Naive B cell (primary cell): ENCODE measurements at regions not wholly inside any gene's neighbourhood (a gene's known extent, or its start where the extent isn't known, plus 50 kb on each side); places are given as distances from the start of the nearest gene placed in this dataset.

Experiments used
- ATAC-seq, 2 donors: fragments of 150-1000 bp; cut with Tn5 transposase; 2 replicates each; pipeline ENCODE4 v1.10.0; 2021; ENCODE audit warnings: low read depth in 2 of 2, mild to moderate bottlenecking in 2 of 2, moderate library complexity in 2 of 2
- DNase-seq: peaks from one replicate; pipeline ENCODE4 v3.0.0; 2022
- H3K27ac Mint-ChIP-seq, 6 donors: one replicate each; pipeline ENCODE4 v1.8.0; 2020 to 2022; ENCODE audit warnings: mild to moderate bottlenecking in 6 of 6, mixed read lengths in 6 of 6, moderate library complexity in 5 of 6, inconsistent platforms in 2 of 6
- H3K27me3 Mint-ChIP-seq, 3 donors: one replicate each; pipeline ENCODE4 v1.8.0; 2021 to 2022; ENCODE audit warnings: mixed read lengths in 3 of 3, mild to moderate bottlenecking in 1 of 3
- H3K36me3 Mint-ChIP-seq, 2 donors: one replicate each; pipeline ENCODE4 v1.8.0; 2020 to 2022; ENCODE audit warnings: mixed read lengths in 2 of 2, inconsistent platforms in 1 of 2, mild to moderate bottlenecking in 1 of 2
- H3K4me1 Mint-ChIP-seq, 3 donors: one replicate each; pipeline ENCODE4 v1.8.0; 2020 to 2022; ENCODE audit warnings: mixed read lengths in 3 of 3, inconsistent platforms in 1 of 3, mild to moderate bottlenecking in 1 of 3, moderate library complexity in 1 of 3
- H3K4me3 Mint-ChIP-seq, 8 donors: one replicate each; pipeline ENCODE4 v1.8.0; 2020 to 2022; ENCODE audit warnings: mild to moderate bottlenecking in 8 of 8, mixed read lengths in 8 of 8, moderate library complexity in 8 of 8, inconsistent platforms in 2 of 8
- H3K9me3 Mint-ChIP-seq, 7 donors: one replicate each; pipeline ENCODE4 v1.8.0; 2020 to 2022; ENCODE audit warnings: mixed read lengths in 7 of 7, mild to moderate bottlenecking in 5 of 7, inconsistent platforms in 2 of 7, moderate library complexity in 1 of 7

DNA sequence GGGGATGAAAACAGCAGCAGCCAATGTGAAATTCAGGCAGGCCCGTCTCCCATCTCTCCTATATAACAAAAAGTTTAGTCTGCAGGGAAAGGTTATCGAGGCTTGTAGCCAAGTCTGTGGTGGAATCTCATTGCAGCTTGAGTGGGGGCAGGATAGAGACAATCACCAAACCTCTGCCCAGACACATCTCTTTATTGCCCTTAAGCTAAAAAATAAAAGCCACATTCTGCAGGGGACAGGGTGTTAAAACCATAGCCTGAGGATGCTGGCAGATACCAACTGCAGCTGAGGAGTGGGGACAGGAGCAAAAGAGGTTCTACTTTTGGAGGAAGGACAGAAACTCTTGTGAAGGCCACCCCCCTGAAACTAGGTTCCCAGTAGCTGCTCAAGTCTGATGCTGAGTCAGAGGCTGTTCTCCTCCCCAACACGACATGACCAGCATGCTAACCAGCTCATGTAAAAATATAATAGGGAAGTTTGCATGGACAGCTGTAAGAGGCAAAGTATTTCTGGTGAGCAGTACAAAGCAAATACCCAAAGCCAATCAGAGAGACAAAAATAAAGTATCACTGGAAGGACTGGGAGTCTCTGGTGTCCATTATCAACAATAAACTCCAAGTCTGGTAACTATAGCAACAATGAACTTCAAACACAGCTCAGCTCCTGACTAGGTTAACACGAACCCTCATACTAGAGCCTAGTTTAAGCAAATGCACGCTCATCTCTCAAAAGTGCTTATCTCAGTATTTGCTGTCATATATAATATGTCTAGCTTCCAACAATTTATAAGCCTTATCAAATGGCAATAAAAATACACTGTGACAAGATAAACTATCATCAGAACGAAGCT, 362.2 kb upstream of the SLCO3A1 start:
- H3K36me3 Mint-ChIP-seq = no peaks in the 10 kb centered on the region
- no peak overlapping the region for H3K27ac Mint-ChIP-seq
- no peaks in the 10 kb centered on the region for H3K4me1 Mint-ChIP-seq
- peaks cover 6 to 11% (median 11%) of the 10 kb centered on the region in 3 donors for H3K27me3 Mint-ChIP-seq
- DNase-seq = no peak
- H3K4me3 Mint-ChIP-seq = no peak overlapping the region
- H3K9me3 Mint-ChIP-seq = peaks cover 0 to 5% (median 0%) of the 10 kb centered on the region in 7 donors
- ATAC-seq = no peak

DNA sequence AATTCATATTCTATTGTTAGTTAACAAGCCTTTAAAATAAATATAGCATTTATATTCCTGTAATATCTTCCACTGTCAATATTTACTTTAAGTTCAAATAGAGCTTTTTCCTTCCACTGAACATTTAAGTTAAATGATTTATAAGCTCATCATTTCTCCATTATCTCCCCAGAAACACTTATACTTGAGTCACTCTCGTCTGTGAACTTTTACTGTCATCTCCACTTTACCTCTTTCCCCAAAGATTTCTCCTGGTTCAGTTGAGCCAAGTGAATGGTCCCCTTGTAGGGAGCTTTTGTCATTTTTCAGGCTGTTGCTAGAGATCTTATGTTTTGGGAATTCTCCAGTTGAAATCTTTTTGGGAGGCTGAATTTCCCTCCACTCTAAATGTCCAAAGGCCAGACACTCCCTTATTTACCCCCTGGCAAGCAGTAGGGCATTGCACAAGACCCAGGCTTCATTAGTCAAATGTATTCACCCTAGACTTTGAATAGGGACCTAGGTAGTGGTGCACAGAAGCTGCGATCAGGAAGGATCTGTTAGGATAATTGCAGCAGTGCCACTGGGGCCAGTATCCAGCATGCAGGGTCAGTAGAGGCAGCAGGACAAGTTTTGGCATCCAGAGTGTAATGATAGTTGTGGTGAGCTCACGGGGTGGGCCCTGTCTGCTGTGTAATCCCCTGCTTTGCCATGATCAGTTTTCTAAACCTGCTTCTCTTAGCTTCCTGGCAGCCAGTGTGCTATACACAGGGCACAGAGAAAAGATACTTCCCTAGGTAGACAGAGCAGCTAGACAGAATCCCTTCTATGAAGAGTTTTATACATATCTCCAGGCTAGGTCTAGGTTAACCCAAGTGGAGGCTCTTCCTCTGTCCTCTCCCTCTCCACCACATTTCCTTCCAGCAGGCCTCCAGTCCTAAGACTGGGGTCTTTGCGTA, 356.5 kb upstream of the SLCO3A1 start:
- no peaks in the 10 kb centered on the region for H3K4me1 Mint-ChIP-seq
- no peaks in the 10 kb centered on the region for H3K9me3 Mint-ChIP-seq
- peaks cover 8 to 13% (median 10%) of the 10 kb centered on the region in 3 donors for H3K27me3 Mint-ChIP-seq
- DNase-seq = no peak
- H3K4me3 Mint-ChIP-seq = no peak overlapping the region
- ATAC-seq = no peak
- no peak overlapping the region for H3K27ac Mint-ChIP-seq
- no peaks in the 10 kb centered on the region for H3K36me3 Mint-ChIP-seq

GRCh38 chr15:91498046-91498748, 355.3 kb upstream of the SLCO3A1 start:
- no peak overlapping the region for H3K4me3 Mint-ChIP-seq
- DNase-seq = no peak
- no peak overlapping the region for H3K27ac Mint-ChIP-seq
- H3K4me1 Mint-ChIP-seq = no peaks in the 10 kb centered on the region
- ATAC-seq = no peak
- peaks cover 8 to 13% (median 10%) of the 10 kb centered on the region in 3 donors for H3K27me3 Mint-ChIP-seq
- H3K9me3 Mint-ChIP-seq = peaks cover 0 to 4% (median 0%) of the 10 kb centered on the region in 7 donors
- no peaks in the 10 kb centered on the region for H3K36me3 Mint-ChIP-seq

- Mint-ChIP-seq H3K27ac (no peak overlapping the region), H3K4me3 (no peak overlapping the region), H3K9me3 (peaks cover 0 to 4% (median 0%) of the 10 kb centered on the region in 7 donors), H3K36me3 (no peaks in the 10 kb centered on the region), H3K27me3 (peaks cover 8 to 13% (median 10%) of the 10 kb centered on the region in 3 donors), H3K4me1 (no peaks in the 10 kb centered on the region)
- DNase-seq = no peak
- no peak for ATAC-seq
Measured at GRCh38 chr15:91498749-91499062, 354.8 kb upstream of the SLCO3A1 start.

- H3K9me3 Mint-ChIP-seq = peaks cover 0 to 5% (median 0%) of the 10 kb centered on the region in 7 donors
- H3K4me1 Mint-ChIP-seq = no peaks in the 10 kb centered on the region
- H3K27me3 Mint-ChIP-seq = peaks cover 8 to 13% (median 10%) of the 10 kb centered on the region in 3 donors
- DNase-seq (no peak), ATAC-seq (no peak)
- H3K4me3 Mint-ChIP-seq = no peak overlapping the region
- H3K27ac Mint-ChIP-seq = no peak overlapping the region
- H3K36me3 Mint-ChIP-seq = no peaks in the 10 kb centered on the region
Measured at GRCh38 chr15:91499774-91500383, 353.6 kb upstream of the SLCO3A1 start.

DNA sequence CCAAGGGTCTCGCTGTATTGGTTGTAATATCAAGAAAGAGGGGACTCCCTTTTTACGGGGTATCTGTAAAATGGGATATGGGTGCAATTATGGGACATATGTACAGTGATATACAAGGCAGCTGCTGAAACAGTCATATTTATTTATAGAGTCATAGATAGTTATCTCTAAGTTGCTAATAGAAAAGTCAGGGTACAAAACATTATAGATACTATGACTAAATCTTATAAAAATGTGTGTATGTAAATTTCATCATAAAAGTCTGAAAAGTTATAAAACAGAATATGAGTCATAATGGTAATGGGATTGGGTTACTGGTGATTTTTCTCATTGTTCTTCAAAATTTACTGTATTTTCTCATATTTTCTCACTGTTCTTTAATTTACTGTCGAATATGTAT, 344.9 kb upstream of the SLCO3A1 start:
- Mint-ChIP-seq H3K27me3 (peaks cover 0 to 5% (median 0%) of the 10 kb centered on the region in 3 donors), H3K36me3 (no peaks in the 10 kb centered on the region), H3K4me3 (no peak overlapping the region), H3K9me3 (peaks cover 0 to 8% (median 1%) of the 10 kb centered on the region in 7 donors), H3K4me1 (no peaks in the 10 kb centered on the region), H3K27ac (no peak overlapping the region)
- DNase-seq (no peak), ATAC-seq (no peak)

- Mint-ChIP-seq H3K9me3 (peaks cover 0 to 13% (median 0%) of the 10 kb centered on the region in 7 donors), H3K27me3 (peaks cover 0 to 4% (median 0%) of the 10 kb centered on the region in 3 donors), H3K36me3 (no peaks in the 10 kb centered on the region), H3K4me1 (no peaks in the 10 kb centered on the region), H3K4me3 (peak overlapping the region in 1 of 8 donors; percentile 69), H3K27ac (no peak overlapping the region)
- ATAC-seq = no peak
- no peak for DNase-seq
Measured at GRCh38 chr15:91514147-91514546, 339.4 kb upstream of the SLCO3A1 start.

- ATAC-seq = no peak
- no peaks in the 10 kb centered on the region for H3K36me3 Mint-ChIP-seq
- H3K4me3 Mint-ChIP-seq = no peak overlapping the region
- no peak overlapping the region for H3K27ac Mint-ChIP-seq
- peaks cover 0 to 8% (median 0%) of the 10 kb centered on the region in 7 donors for H3K9me3 Mint-ChIP-seq
- no peaks in the 10 kb centered on the region for H3K4me1 Mint-ChIP-seq
- DNase-seq = no peak
- no peaks in the 10 kb centered on the region for H3K27me3 Mint-ChIP-seq
Measured at GRCh38 chr15:91515188-91515754, 338.2 kb upstream of the SLCO3A1 start.

DNA sequence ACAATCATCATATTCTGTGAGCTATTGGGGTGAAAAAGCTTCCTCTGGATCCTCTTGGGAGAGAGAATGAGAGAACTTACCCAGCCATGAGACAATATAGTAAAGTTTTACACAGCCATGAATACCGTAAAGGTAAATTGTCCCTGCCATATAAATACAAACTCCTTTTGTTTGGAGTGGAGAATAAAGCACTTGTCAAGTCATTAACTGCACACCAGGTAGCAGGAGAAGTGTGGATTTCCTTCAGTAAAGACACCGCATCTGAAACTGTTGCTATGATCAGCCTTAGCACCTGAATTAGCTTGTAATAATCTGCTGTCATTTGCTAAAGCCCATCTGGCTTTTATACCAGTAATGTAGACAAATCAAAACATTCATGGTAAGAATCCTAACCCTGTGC, 336.6 kb upstream of the SLCO3A1 start:
- Mint-ChIP-seq H3K4me1 (no peaks in the 10 kb centered on the region), H3K27ac (no peak overlapping the region), H3K36me3 (no peaks in the 10 kb centered on the region), H3K4me3 (no peak overlapping the region), H3K27me3 (no peaks in the 10 kb centered on the region), H3K9me3 (peaks cover 0 to 12% (median 0%) of the 10 kb centered on the region in 7 donors)
- no peak for ATAC-seq
- no peak for DNase-seq

DNA sequence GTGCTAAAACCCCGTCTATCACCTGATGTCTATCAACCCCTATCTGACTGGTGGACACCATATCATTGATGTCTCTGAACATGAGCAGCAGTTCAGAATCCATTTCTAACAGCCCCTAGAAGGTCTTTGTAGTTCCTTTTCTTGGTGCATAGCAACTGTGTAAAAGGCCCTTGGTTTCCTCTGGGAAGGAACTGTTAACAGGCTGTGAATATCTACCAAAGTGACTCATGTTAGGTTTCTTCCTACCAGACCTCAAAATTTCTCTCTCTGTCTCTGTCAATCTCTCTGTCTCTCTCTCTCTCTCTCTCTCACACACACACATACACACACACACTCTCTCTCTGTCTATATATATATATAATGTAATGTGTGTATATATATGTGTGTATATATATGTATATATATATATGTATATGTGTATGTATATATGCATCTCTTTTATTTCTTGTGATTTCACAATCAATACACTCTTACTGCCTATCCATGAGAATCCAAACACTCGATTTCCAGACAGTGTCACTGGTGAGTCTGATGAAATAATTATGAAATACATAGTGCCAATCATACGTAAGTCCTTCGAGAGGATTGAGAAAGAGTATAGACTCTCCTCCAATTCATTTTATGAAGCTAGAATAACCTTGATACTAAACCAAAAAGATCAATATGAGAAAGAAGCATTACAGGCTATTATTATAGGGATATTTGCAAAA, 335.9 kb upstream of the SLCO3A1 start:
- no peak overlapping the region for H3K4me3 Mint-ChIP-seq
- H3K27ac Mint-ChIP-seq = no peak overlapping the region
- peaks cover 0 to 12% (median 0%) of the 10 kb centered on the region in 7 donors for H3K9me3 Mint-ChIP-seq
- H3K36me3 Mint-ChIP-seq = no peaks in the 10 kb centered on the region
- ATAC-seq = no peak
- H3K4me1 Mint-ChIP-seq = no peaks in the 10 kb centered on the region
- no peak for DNase-seq
- no peaks in the 10 kb centered on the region for H3K27me3 Mint-ChIP-seq

- H3K4me3 Mint-ChIP-seq = no peak overlapping the region
- ATAC-seq (no peak), DNase-seq (no peak)
- H3K36me3 Mint-ChIP-seq = no peaks in the 10 kb centered on the region
- peaks cover 0 to 12% (median 0%) of the 10 kb centered on the region in 3 donors for H3K27me3 Mint-ChIP-seq
- H3K9me3 Mint-ChIP-seq = peaks cover 0 to 6% (median 0%) of the 10 kb centered on the region in 7 donors
- no peaks in the 10 kb centered on the region for H3K4me1 Mint-ChIP-seq
- no peak overlapping the region for H3K27ac Mint-ChIP-seq
Measured at GRCh38 chr15:91520850-91521249, 332.7 kb upstream of the SLCO3A1 start.

- H3K36me3 Mint-ChIP-seq = no peaks in the 10 kb centered on the region
- no peak overlapping the region for H3K27ac Mint-ChIP-seq
- H3K9me3 Mint-ChIP-seq = peaks cover 0 to 9% (median 0%) of the 10 kb centered on the region in 7 donors
- ATAC-seq (no peak), DNase-seq (no peak)
- no peak overlapping the region for H3K4me3 Mint-ChIP-seq
- H3K27me3 Mint-ChIP-seq = peaks cover 0 to 18% (median 0%) of the 10 kb centered on the region in 3 donors
- no peaks in the 10 kb centered on the region for H3K4me1 Mint-ChIP-seq
Measured at GRCh38 chr15:91521548-91521947, 332.0 kb upstream of the SLCO3A1 start.
